ENCODE measurements at regions not wholly inside any gene's neighbourhood (a gene's known extent, or its start where the extent isn't known, plus 50 kb on each side); places are given as distances from the start of the nearest gene placed in this dataset.
A peak's percentile ranks its signal among the peaks of the same experiment; 100 is the strongest.

GRCh38 chr2:136637402-136637801 is 127.9 kb upstream of the THSD7B start:
- Histone ChIP-seq H3K27ac (ENCODE audit: low read depth in 1 of 3, low read length in 2 of 3) (no peak overlapping the region), H3K27me3 (ENCODE audit: control insufficient read depth in 3 of 3, insufficient read depth in 3 of 3, low read length in 3 of 3) (no peaks in the 10 kb centered on the region), H3K36me3 (ENCODE audit: control insufficient read depth in 3 of 3, insufficient read depth in 2 of 3, low read depth in 1 of 3, low read length in 3 of 3) (no peaks in the 10 kb centered on the region), H3K4me1 (ENCODE audit: control insufficient read depth in 3 of 3, insufficient read depth in 2 of 3, low read depth in 1 of 3, low read length in 2 of 3) (no peaks in the 10 kb centered on the region), H3K9me3 (ENCODE audit: control insufficient read depth in 2 of 2, insufficient read depth in 1 of 2, low read depth in 1 of 2, low read length in 1 of 2) (no peaks in the 10 kb centered on the region), H3K4me3 (ENCODE audit: low read depth in 1 of 3, low read length in 3 of 3) (no peak overlapping the region)
- WGBS, 3 donors = 25 to 35% (median 25%) methylated on average over 2 of the region's 2 CpGs
- FAIRE-seq (no peak), DNase-seq (no peak)

GRCh38 chr2:136628490-136628889 is 136.9 kb upstream of the THSD7B start:
- Histone ChIP-seq H3K4me1 (ENCODE audit: control insufficient read depth in 3 of 3, insufficient read depth in 2 of 3, low read depth in 1 of 3, low read length in 2 of 3) (no peaks in the 10 kb centered on the region), H3K27ac (ENCODE audit: low read depth in 1 of 3, low read length in 2 of 3) (no peak overlapping the region), H3K27me3 (ENCODE audit: control insufficient read depth in 3 of 3, insufficient read depth in 3 of 3, low read length in 3 of 3) (no peaks in the 10 kb centered on the region), H3K36me3 (ENCODE audit: control insufficient read depth in 3 of 3, insufficient read depth in 2 of 3, low read depth in 1 of 3, low read length in 3 of 3) (no peaks in the 10 kb centered on the region), H3K4me3 (ENCODE audit: low read depth in 1 of 3, low read length in 3 of 3) (no peak overlapping the region), H3K9me3 (ENCODE audit: control insufficient read depth in 2 of 2, insufficient read depth in 1 of 2, low read depth in 1 of 2, low read length in 1 of 2) (no peaks in the 10 kb centered on the region)
- FAIRE-seq = no peak
- WGBS, 3 donors = 42 to 59% (median 53%) methylated on average over 4 of the region's 4 CpGs
- DNase-seq = no peak

DNA sequence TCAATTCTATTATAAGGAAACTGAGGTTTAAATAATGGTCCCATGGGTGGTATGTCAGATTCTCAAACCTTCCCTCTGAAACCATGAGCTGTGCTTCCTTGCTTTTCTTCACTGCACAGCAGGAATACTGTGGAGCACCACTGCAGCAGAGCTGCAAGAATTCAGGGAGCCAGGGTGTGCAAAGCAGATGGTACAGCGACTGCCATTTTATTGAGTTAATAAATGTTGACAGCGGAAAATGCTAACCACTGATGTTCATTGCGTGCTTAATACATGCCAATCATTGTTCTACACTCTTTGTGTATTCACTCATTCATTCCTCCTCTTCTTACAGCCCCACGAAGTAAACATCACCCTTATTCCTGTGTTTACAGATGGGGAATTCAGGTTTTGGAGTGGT is 152.2 kb upstream of the THSD7B start:
- DNase-seq (no peak), FAIRE-seq (no peak)
- 53 to 69% (median 64%) methylated on average over 4 of the region's 4 CpGs for WGBS, 3 donors

DNA sequence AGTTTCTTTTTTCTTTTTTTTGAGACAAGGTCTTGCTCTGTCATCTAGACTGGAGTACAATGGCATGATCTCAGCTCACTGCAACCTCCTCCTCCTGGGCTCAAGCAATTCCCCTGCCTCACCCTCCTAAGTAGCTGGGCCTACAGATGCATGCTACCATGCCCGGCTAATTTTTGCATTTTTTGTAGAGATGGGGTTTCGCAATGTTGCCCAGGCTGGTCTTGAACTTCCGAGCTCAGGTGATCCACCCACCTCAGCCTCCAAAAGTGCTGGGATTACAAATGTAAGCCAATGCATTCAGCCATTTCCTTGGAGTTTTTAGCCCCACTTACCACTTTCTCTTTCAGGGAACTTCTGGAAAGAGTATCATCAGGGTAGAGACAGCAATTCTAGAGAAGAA is 153.3 kb upstream of the THSD7B start:
- WGBS, 3 donors = 90 to 96% (median 93%) methylated on average over 3 of the region's 3 CpGs
- H3K27ac ChIP-seq (ENCODE audit: low read depth in 1 of 3, low read length in 2 of 3) = no peak overlapping the region
- H3K4me1 ChIP-seq (ENCODE audit: control insufficient read depth in 3 of 3, insufficient read depth in 2 of 3, low read depth in 1 of 3, low read length in 2 of 3) = no peaks in the 10 kb centered on the region
- FAIRE-seq (no peak), DNase-seq (no peak)
- peaks cover 0 to 2% of the 10 kb centered on the region in 2 donors for H3K9me3 ChIP-seq (ENCODE audit: control insufficient read depth in 2 of 2, insufficient read depth in 1 of 2, low read depth in 1 of 2, low read length in 1 of 2)
- H3K27me3 ChIP-seq (ENCODE audit: control insufficient read depth in 3 of 3, insufficient read depth in 3 of 3, low read length in 3 of 3) = no peaks in the 10 kb centered on the region
- no peaks in the 10 kb centered on the region for H3K36me3 ChIP-seq (ENCODE audit: control insufficient read depth in 3 of 3, insufficient read depth in 2 of 3, low read depth in 1 of 3, low read length in 3 of 3)
- no peak overlapping the region for H3K4me3 ChIP-seq (ENCODE audit: low read depth in 1 of 3, low read length in 3 of 3)

More for the DNA sequence above, 152.2 kb upstream of the THSD7B start:
- no peak overlapping the region for H3K27ac ChIP-seq (ENCODE audit: low read depth in 1 of 3, low read length in 2 of 3)
- no peaks in the 10 kb centered on the region for H3K36me3 ChIP-seq (ENCODE audit: control insufficient read depth in 3 of 3, insufficient read depth in 2 of 3, low read depth in 1 of 3, low read length in 3 of 3)
- no peaks in the 10 kb centered on the region for H3K27me3 ChIP-seq (ENCODE audit: control insufficient read depth in 3 of 3, insufficient read depth in 3 of 3, low read length in 3 of 3)
- H3K4me1 ChIP-seq (ENCODE audit: control insufficient read depth in 3 of 3, insufficient read depth in 2 of 3, low read depth in 1 of 3, low read length in 2 of 3) = no peaks in the 10 kb centered on the region
- H3K4me3 ChIP-seq (ENCODE audit: low read depth in 1 of 3, low read length in 3 of 3) = no peak overlapping the region
- no peaks in the 10 kb centered on the region for H3K9me3 ChIP-seq (ENCODE audit: control insufficient read depth in 2 of 2, insufficient read depth in 1 of 2, low read depth in 1 of 2, low read length in 1 of 2)

- DNase-seq = no peak
- peaks cover 0 to 2% of the 10 kb centered on the region in 2 donors for H3K9me3 ChIP-seq (ENCODE audit: control insufficient read depth in 2 of 2, insufficient read depth in 1 of 2, low read depth in 1 of 2, low read length in 1 of 2)
- H3K4me3 ChIP-seq (ENCODE audit: low read depth in 1 of 3, low read length in 3 of 3) = no peak overlapping the region
- H3K4me1 ChIP-seq (ENCODE audit: control insufficient read depth in 3 of 3, insufficient read depth in 2 of 3, low read depth in 1 of 3, low read length in 2 of 3) = no peaks in the 10 kb centered on the region
- no peak overlapping the region for H3K27ac ChIP-seq (ENCODE audit: low read depth in 1 of 3, low read length in 2 of 3)
- no peak for FAIRE-seq
- WGBS, 3 donors = 31 to 58% (median 41%) methylated on average over 1 of the region's 1 CpG
- H3K27me3 ChIP-seq (ENCODE audit: control insufficient read depth in 3 of 3, insufficient read depth in 3 of 3, low read length in 3 of 3) = no peaks in the 10 kb centered on the region
- H3K36me3 ChIP-seq (ENCODE audit: control insufficient read depth in 3 of 3, insufficient read depth in 2 of 3, low read depth in 1 of 3, low read length in 3 of 3) = no peaks in the 10 kb centered on the region
These were observed 153.9 kb upstream of the THSD7B start for GRCh38 chr2:136611451-136611850.

DNA sequence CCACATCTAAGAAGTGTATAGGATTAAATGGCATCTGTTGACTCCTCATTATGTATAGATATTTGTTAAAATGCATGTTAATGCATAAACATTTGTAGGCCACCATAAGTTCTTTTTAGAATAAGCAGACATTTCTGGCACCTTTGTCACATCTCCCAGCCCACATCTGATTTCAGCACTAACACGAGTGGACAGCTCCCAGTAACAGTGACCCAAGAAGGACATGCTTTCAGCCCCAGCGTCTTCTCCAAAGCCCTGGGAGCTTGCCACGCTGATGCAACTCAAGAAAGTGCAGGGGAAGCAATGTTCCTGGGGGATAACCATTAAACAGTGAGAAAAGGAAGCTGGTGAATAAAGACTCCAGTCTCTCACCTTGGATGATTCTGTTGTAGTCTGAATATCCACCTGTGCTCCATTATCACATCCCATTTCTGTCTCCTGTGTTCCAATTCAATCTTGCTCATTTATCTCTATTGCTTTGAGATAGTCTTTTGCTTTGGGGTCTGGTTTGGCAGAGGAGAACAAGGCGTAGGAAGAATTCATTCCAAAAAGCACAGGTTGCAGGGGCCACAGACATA is 182.6 kb upstream of the THSD7B start:
- H3K27ac ChIP-seq (ENCODE audit: low read depth in 1 of 3, low read length in 2 of 3) = no peak overlapping the region
- H3K9me3 ChIP-seq (ENCODE audit: control insufficient read depth in 2 of 2, insufficient read depth in 1 of 2, low read depth in 1 of 2, low read length in 1 of 2) = no peaks in the 10 kb centered on the region
- FAIRE-seq (no peak), DNase-seq (peak; percentile 2 to 26)
- H3K4me1 ChIP-seq (ENCODE audit: control insufficient read depth in 3 of 3, insufficient read depth in 2 of 3, low read depth in 1 of 3, low read length in 2 of 3) = no peaks in the 10 kb centered on the region
- 10 to 18% (median 14%) methylated on average over 4 of the region's 4 CpGs for WGBS, 3 donors
- H3K36me3 ChIP-seq (ENCODE audit: control insufficient read depth in 3 of 3, insufficient read depth in 2 of 3, low read depth in 1 of 3, low read length in 3 of 3) = no peaks in the 10 kb centered on the region
- no peak overlapping the region for H3K4me3 ChIP-seq (ENCODE audit: low read depth in 1 of 3, low read length in 3 of 3)
- no peaks in the 10 kb centered on the region for H3K27me3 ChIP-seq (ENCODE audit: control insufficient read depth in 3 of 3, insufficient read depth in 3 of 3, low read length in 3 of 3)

GRCh38 chr2:136572335-136572734 is 193.0 kb upstream of the THSD7B start:
- Histone ChIP-seq H3K36me3 (ENCODE audit: control insufficient read depth in 3 of 3, insufficient read depth in 2 of 3, low read depth in 1 of 3, low read length in 3 of 3) (no peaks in the 10 kb centered on the region), H3K9me3 (ENCODE audit: control insufficient read depth in 2 of 2, insufficient read depth in 1 of 2, low read depth in 1 of 2, low read length in 1 of 2) (no peaks in the 10 kb centered on the region), H3K4me3 (ENCODE audit: low read depth in 1 of 3, low read length in 3 of 3) (no peak overlapping the region), H3K27ac (ENCODE audit: low read depth in 1 of 3, low read length in 2 of 3) (no peak overlapping the region), H3K4me1 (ENCODE audit: control insufficient read depth in 3 of 3, insufficient read depth in 2 of 3, low read depth in 1 of 3, low read length in 2 of 3) (no peaks in the 10 kb centered on the region), H3K27me3 (ENCODE audit: control insufficient read depth in 3 of 3, insufficient read depth in 3 of 3, low read length in 3 of 3) (no peaks in the 10 kb centered on the region)
- 37 to 46% (median 38%) methylated on average over 2 of the region's 2 CpGs for WGBS, 3 donors
- DNase-seq (no peak), FAIRE-seq (no peak)

DNA sequence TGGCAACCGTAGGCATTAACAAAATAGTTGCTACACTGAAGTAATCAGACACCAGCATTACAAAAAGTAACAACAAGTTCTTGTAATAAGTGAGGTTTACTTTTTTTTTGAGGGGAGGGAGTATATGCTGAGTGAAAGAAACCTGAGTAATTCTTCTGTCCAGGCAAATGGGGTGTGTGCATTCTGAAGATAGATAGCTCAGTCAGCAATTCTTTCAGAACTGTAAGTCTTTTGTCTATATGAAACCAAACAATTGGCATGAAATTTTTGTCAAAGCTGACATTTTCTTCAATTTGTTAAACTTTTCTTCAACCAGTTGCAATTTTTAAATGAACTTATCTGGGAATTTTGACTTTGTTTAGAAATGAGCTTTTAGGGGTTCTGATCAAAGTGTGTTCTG is 208.1 kb upstream of the THSD7B start:
- H3K4me3 ChIP-seq (ENCODE audit: low read depth in 1 of 3, low read length in 3 of 3) = no peak overlapping the region
- WGBS, 3 donors = 85 to 92% (median 91%) methylated on average over 1 of the region's 1 CpG
- no peaks in the 10 kb centered on the region for H3K36me3 ChIP-seq (ENCODE audit: control insufficient read depth in 3 of 3, insufficient read depth in 2 of 3, low read depth in 1 of 3, low read length in 3 of 3)
- H3K9me3 ChIP-seq (ENCODE audit: control insufficient read depth in 2 of 2, insufficient read depth in 1 of 2, low read depth in 1 of 2, low read length in 1 of 2) = no peaks in the 10 kb centered on the region
- DNase-seq (no peak), FAIRE-seq (no peak)
- no peaks in the 10 kb centered on the region for H3K27me3 ChIP-seq (ENCODE audit: control insufficient read depth in 3 of 3, insufficient read depth in 3 of 3, low read length in 3 of 3)
- no peak overlapping the region for H3K27ac ChIP-seq (ENCODE audit: low read depth in 1 of 3, low read length in 2 of 3)
- H3K4me1 ChIP-seq (ENCODE audit: control insufficient read depth in 3 of 3, insufficient read depth in 2 of 3, low read depth in 1 of 3, low read length in 2 of 3) = no peaks in the 10 kb centered on the region

DNA sequence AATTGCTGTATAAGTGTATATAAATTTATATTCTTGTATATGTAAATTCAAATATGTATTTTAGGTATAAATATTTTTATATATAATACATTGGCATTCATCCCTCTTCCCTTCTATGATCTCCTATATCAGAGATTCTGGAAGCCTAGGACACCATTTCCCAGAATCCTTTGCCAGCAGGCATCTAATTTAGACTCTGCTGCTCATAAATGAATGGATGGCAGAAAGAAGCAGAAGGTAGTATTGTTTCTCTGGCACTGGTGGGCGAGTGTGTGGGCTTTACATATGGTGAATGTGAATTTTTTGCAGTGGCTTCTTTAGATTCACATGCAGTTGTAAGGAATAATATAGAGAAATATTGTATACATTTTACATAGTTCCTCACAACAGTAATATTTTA is 215.2 kb upstream of the THSD7B start:
- DNase-seq = no peak
- H3K27ac ChIP-seq (ENCODE audit: low read depth in 1 of 3, low read length in 2 of 3) = no peak overlapping the region
- H3K4me1 ChIP-seq (ENCODE audit: control insufficient read depth in 3 of 3, insufficient read depth in 2 of 3, low read depth in 1 of 3, low read length in 2 of 3) = no peaks in the 10 kb centered on the region
- no peaks in the 10 kb centered on the region for H3K36me3 ChIP-seq (ENCODE audit: control insufficient read depth in 3 of 3, insufficient read depth in 2 of 3, low read depth in 1 of 3, low read length in 3 of 3)
- no peaks in the 10 kb centered on the region for H3K9me3 ChIP-seq (ENCODE audit: control insufficient read depth in 2 of 2, insufficient read depth in 1 of 2, low read depth in 1 of 2, low read length in 1 of 2)
- FAIRE-seq = no peak
- no peak overlapping the region for H3K4me3 ChIP-seq (ENCODE audit: low read depth in 1 of 3, low read length in 3 of 3)
- WGBS, 3 donors = 21 to 38% (median 30%) methylated on average over 1 of the region's 1 CpG
- H3K27me3 ChIP-seq (ENCODE audit: control insufficient read depth in 3 of 3, insufficient read depth in 3 of 3, low read length in 3 of 3) = peaks cover 0 to 3% (median 0%) of the 10 kb centered on the region in 3 donors

Measured in small intestine (tissue), 7 donors.